AG04449 (cell line): ENCODE measurements at regions not wholly inside any gene's neighbourhood (a gene's known extent, or its start where the extent isn't known, plus 50 kb on each side); places are given as distances from the start of the nearest gene placed in this dataset.

Source experiments
- CTCF ChIA-PET: fragments of 350-600 bp; formaldehyde crosslinking; extraction: SDS; loops from one replicate; lab custom pipeline; 2021; ENCODE audit warnings: antibody characterized with exemption; lab: Yijun Ruan, JAX
- POLR2A ChIA-PET: fragments of 400-600, 350-600 bp; formaldehyde crosslinking; extraction: SDS; loops from one replicate; lab custom pipeline; 2020; ENCODE audit warnings: antibody characterized with exemption, inconsistent platforms; lab: Yijun Ruan, JAX
- DNase-seq: peaks from one replicate; pipeline ENCODE4 v3.0.0-alpha.2; 2010; ENCODE audit warnings: low read depth, low spot score
- H3K4me3 ChIP-seq: 2 replicates; pipeline ENCODE4 v1.5.1; 2011; ENCODE audit warnings: low read depth, mild to moderate bottlenecking, control low read depth, low read length
- CTCF ChIP-seq: IDR thresholded peaks from one replicate; pipeline ENCODE4 v1.5.1; 2011; ENCODE audit warnings: mild to moderate bottlenecking, moderate library complexity, low read length, control low read depth, inconsistent platforms; ENCODE audit not compliant: insufficient read depth; ENCODE audit errors: missing control alignments

GRCh38 chr2:117067900-117068299 lies 746.6 kb upstream of the DDX18 start:
- ChIA-PET CTCF (no interaction called here), POLR2A (no interaction called here)
- no peak for DNase-seq
- no peak overlapping the region for H3K4me3 ChIP-seq
- TF ChIP-seq CTCF = no peak

DNA sequence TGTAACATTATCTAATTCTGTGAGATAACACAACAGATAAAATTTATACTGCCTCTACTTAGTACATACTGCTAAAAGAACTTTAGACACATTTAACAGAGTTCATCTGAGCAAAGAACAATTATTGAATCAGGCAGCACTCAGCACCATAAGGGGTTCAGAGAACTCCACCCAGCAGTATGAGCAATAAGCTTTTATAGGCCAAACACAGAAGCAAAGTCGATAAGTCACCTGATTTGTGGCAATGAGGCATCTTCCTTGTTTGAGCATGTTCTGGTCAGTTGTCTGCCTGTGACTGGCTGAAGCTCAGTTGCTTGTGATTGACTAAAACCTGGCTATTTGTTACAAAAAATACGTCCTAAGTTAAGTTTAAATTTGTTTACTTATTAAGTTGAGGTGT lies 746.1 kb upstream of the DDX18 start:
- no peak for DNase-seq
- POLR2A ChIA-PET = no interaction called here
- no peak overlapping the region for H3K4me3 ChIP-seq
- TF ChIP-seq CTCF = no peak
- CTCF ChIA-PET = no interaction called here

GRCh38 chr2:117071556-117072102 lies 742.9 kb upstream of the DDX18 start:
- H3K4me3 ChIP-seq = no peak overlapping the region
- ChIA-PET POLR2A (no interaction called here), CTCF (no interaction called here)
- TF ChIP-seq CTCF = no peak
- no peak for DNase-seq

DNA sequence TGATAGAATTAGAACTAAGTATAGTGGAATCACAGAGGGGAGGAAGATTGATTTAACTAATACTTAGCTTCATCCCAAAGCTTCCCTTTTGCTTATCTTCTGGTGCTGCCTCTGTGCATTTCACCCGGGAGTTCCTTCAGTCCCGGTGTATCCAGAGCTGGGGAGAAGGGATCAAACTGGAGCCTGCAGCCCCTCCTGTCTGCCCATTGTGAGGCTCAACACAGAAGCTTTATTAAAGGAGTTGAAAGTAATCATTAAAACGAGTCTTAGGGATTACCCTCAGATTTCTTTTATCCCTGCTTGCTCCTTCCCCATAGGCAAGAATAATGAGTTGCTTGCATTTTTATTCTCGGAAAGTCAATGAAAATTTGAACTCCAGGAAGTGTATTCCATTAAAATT lies 739.7 kb upstream of the DDX18 start:
- no peak overlapping the region for H3K4me3 ChIP-seq
- ChIA-PET CTCF (no interaction called here), POLR2A (interaction anchor here (0.6 kb wide), 1 partner anchor 191 kb away, joined by 3 read pairs; no protein-coding TSS in a partner anchor)
- TF ChIP-seq CTCF = no peak
- no peak for DNase-seq

GRCh38 chr2:117085256-117085655 lies 729.2 kb upstream of the DDX18 start:
- no peak for DNase-seq
- no peak for TF ChIP-seq CTCF
- CTCF ChIA-PET = no interaction called here
- POLR2A ChIA-PET = no interaction called here
- H3K4me3 ChIP-seq = no peak overlapping the region

DNA sequence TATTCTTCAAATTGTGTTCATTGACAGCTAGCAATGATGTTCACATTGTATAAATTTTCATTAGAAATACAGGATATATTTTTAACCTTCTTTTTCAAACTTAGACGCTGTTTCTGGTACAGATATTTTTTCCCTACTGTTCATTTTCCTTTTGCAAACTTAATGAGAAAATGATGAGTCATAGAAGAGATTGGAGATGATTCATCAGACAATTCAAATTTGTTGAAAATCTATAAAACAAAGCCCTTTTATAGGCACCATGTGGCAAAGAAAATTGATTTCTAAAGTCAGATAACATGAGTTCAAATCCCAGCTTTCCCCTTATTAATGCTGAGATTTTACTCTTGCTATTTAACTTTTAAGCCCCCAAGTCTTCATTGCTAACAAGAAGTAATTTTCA lies 728.8 kb upstream of the DDX18 start:
- ChIA-PET CTCF (no interaction called here), POLR2A (no interaction called here)
- H3K4me3 ChIP-seq = no peak overlapping the region
- TF ChIP-seq CTCF = no peak
- DNase-seq = no peak
